Activated CD4-positive, alpha-beta T cell treated with anti-CD3 and anti-CD28 coated beads, Interleukin-2, amount 50 U/mL, for 24 hours (primary cell): ENCODE measurements at regions not wholly inside any gene's neighbourhood (a gene's known extent, or its start where the extent isn't known, plus 50 kb on each side); places are given as distances from the start of the nearest gene placed in this dataset.

Experiments used
- DNase-seq, 2 donors: peaks; one replicate each; pipeline ENCODE4 v3.0.0-alpha.2; 2020; ENCODE audit warnings: low read depth in 1 of 2, low spot score in 1 of 2

DNA sequence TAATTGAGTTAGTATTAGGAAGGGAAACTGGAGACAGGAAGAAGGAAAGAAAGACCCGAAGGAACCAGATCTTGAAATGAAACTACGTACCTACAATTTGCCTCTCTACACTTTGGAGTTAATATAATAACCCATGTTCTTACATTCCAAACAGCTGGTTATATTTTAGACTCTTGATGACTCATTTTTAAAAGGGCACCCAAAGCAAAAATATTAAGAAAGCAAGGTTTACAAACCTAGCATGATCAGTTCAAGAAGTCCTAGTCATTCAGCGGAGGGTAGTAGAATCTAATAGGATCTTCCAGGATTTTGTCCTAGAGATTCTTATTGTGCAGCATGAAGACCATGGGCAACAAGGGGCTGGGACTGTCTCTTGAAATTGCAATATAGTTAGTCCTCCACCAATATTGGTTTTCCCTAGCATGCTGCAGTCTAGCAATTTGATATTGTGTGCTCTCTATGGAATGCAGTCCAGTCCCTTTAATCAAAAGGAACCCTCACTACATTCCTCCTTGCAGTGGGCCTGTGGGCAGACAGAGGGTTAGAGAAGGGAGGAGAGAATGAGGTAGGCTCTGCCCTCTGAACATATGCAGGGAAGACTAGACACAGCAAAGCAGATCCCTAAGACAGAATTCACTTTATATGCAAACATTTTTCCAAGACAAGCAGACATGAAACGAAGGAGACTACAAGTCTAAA lies 230.3 kb downstream of the INHBA start:
- DNase-seq: no peak

DNA sequence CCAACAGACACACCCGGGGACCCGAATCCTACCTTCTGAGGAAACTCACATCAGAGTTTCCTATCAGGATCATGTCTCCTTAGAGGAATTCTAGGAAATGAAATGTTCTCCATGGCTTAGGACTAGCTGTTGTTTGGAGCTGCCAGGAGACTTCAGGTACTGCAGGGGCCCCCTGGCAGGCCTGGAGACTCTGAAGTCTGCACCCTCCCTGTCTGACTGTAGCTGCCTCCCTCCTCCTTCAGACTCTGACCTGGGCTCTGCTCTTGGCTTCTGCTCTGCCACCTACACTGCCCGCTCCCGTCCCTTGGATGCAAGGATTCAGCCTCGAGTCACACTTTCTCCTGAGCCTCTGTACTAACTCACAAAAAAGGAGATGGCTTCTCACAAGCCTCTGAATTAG lies 232.8 kb downstream of the INHBA start:
- no peak for DNase-seq

DNA sequence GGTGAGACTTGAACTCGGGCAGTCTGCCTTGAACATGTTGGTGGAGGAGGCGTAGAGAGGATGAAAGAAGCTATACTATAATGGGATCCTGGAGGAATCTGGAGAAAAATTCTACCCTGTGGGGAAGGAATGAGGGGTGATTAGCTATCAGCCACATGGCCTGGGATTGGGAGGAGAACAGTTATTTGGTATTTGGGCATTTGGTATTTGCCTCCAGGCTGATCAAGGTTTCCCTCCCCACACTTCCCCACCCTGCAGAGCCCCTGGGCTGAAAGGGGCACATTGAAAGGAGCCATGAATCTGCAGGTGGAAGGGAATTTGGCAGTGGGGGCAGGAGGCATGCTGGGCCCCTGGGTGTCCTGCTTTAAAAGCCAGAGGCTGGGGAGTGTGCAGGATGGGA lies 235.3 kb downstream of the INHBA start:
- DNase-seq: no peak

DNA sequence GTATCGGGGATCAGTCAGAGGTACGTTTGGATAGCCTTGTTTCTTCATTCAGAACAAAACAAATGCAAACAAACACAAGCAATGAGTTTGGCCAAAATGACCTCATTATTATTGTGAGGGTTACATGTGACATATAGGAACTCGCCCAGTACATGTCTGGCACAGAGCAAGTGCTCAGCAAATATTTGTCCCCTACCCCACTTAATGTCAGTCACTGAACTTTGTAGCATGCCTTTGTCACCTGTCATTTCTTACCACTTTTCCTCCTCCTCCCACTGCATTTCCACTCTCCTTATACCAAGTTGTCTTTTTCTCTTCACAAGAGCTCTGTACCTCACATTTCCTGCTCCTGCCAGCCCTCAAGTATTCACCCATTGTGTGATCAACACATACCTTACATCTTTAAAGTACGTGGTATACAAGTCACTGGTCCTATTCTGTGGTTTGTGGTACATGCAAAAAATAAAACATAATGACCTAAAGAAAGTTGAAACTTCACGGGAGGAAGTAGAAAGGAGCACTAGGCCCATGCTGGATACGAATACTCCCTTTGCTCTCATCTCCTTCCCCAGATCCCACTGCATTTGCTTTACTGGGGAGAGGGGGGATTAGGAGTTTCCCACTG lies 236.0 kb downstream of the INHBA start:
- DNase-seq: no peak

DNA sequence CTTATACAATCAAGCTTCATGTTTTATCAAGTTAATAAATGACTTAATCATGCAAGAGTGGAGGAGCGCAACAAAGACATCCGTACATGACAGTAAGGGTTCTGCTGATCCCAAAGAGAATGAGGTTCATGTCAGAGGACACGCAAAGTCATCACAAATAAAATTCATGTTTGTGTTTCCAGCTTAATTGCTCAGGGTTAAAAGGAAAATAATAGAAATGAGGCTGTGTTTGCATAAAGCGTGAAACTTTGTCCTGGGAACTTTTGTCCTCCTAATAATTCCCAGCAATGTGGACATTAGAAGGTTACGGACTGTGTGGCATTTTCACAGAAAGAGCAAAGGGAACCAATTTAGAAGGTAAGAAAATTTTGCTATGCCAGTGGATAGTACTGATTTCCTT lies 237.3 kb downstream of the INHBA start:
- DNase-seq: no peak

DNA sequence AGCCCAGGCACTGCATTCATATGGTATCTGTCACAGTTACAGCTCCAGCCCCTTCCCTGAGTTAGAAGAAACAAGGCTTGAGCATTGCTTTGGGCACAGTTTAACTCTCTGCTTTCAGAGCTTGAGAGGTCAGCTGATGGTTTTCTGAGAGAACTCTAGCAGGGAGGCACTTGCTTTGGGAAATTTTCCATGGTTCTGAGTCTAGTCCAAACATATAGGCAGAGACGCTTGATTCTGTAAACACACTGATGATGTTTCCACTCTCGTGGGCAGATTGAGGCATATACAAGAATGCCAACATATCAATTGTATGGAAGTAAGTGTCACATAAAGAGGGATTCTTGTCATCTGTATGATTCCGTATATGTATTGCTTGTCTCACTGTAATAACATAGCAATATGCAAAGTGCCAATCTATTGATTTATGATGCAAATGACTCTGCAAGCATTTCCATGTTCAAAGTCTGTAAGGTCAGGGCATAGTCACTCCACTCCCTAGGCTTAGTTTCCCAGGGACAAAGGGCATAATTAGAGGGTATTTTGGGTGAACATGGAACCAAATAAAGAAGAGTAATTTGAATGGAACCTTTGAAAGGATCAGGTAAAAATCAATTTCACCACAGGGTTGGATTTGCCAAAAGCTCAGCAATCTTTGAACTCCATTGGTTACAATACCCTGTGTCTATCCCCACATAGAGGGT lies 239.0 kb downstream of the INHBA start:
- DNase-seq: no peak

DNA sequence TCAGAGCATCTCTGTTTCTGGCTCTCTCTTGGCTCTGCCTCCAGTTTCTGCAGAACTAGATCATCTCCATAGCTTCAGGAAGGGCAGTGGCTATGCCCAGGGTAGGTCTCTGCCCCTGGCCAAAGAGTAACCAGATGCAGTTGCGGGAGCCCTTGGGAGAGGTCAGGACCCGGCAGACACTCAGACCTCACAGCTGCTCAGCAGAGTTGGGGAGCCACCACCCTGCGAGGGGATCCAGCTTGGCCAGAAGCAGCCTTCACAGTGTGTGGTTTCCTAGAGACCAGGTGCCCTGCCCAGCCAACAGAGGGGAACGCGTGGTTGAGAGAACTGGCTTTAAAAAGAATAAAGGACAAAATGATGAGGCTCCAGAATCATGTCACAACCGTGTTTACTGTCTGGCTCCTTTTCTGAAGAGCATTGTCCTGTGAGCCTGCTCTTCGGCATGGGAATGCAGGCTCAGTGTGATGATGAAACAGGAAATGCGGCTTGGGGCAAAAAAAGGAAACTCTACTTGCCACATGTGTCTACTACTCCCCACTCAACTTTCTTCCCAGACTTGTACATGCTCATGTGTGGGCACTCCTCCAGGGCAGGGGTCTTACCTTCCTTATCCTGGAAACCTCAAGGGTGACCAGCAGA lies 243.1 kb downstream of the INHBA start:
- no peak for DNase-seq

DNA sequence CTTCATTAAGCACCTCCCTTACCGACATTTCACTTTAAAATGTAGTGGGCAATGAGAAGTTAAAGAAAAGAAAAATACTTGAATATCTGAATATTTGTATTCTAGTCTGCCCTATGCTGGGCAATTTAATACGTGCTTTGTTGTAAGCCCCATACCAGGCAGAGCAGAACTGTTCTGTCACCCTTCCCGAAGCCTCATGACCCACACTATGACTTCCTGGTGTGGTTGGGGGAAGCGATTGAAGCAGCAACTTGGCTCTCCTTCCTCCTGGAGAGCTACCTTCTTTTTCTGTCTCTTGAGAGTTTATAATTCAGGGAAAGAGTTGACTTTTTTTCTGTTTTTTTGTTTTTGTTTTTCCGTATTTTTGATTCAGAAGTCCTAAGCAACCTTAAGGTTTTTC lies 243.7 kb downstream of the INHBA start:
- no peak for DNase-seq

DNA sequence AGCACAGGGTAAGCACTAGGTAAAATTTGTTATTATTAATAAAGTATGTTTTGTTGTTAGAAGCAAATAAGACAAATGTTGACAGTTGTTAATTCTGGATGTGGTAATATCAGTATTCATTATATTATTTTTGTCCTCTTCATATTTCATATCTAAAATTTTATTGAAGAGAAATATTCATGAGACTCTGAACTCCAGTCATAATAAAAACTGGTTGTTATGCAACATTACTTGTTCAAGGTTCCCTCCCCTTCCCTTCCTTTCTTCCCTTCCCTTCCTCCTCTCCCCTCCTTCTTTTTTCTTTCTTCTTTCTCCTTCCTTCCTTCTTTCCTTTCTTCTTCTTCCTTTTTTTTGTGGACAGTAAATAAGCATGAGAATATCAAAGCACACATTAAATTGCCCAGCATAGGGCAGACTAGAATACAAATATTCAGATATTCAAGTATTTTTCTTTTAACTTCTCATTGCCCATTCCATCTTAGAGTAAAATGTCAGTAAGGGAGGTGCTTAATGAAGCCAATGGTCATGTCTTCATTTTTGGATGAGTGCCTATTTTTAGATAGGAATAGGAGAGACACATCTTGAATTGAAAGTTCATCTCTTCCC lies 245.0 kb downstream of the INHBA start:
- DNase-seq: no peak

DNA sequence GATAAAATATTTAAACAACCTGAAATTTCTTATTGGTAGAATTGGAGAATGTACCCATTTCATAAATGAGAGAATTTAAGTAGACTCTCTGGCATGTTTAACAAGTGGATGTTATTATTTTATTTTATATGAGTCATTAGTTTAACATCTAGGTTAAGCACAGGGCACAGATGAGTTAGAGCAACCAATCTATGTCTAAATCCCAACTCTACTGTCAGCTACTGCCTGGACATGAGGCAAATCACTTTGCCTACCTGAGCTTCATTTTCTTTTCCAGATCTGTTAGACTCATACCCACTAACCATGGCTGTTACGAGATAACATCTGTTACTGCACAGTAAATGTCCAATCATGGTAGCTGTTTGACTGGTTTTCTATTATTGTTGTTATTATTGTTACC lies 251.1 kb downstream of the INHBA start:
- no peak for DNase-seq

DNA sequence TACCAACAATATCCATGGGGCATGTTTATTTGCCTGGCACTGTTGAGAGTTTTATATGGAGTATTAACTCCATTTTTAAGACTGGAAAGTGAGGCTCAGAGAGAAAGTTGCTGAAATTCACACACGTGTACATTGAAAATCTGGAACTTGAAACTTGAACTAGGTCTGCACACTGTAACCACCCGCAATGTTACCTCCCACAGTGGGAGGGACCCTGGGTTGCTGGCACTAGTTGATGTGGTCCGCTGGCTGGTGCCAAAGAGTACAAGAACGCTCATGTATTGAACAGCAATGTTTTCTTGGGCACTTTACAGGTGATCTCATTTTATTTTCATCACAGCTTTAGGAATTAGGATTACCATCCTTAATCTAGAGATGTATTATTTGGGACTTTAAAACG lies 253.2 kb downstream of the INHBA start:
- DNase-seq: no peak

DNA sequence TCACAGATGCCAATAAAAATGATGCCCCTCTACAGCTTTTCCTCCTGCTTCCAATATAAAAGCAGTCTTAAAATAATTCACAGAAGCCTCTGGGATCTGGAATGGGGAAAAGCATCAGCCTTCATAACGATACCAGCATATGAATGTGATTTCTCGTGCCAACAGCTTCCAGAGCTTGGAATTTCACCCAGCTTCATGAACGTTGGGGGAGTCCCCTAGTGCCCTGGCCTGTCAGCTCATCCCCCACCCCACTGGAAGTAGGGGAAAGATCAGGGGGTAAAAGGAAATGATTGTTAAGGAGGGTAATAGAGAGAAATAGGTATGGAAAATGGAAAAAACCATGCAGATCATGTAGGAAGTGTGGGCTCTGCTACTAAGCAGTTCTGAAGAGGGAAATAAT lies 253.6 kb downstream of the INHBA start:
- no peak for DNase-seq

DNA sequence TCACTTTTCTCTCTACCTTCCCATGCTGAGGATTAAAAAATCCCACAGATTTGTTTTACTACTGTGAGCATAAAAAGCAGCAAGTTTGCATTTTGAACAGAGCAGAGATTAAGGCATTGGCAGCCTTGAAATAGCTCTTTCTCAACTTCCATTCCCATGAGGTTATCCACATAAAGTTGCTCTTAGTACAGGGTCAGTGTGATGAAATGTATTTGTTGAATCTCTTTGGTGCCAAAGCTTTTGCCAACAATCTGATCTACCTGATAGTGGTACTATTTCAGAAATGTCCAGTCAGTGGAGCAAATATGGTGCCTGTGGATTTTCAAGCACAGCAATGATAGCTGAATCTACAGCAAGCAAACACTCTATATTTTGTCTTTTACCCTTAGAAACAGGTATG lies 254.8 kb downstream of the INHBA start:
- DNase-seq: no peak

DNA sequence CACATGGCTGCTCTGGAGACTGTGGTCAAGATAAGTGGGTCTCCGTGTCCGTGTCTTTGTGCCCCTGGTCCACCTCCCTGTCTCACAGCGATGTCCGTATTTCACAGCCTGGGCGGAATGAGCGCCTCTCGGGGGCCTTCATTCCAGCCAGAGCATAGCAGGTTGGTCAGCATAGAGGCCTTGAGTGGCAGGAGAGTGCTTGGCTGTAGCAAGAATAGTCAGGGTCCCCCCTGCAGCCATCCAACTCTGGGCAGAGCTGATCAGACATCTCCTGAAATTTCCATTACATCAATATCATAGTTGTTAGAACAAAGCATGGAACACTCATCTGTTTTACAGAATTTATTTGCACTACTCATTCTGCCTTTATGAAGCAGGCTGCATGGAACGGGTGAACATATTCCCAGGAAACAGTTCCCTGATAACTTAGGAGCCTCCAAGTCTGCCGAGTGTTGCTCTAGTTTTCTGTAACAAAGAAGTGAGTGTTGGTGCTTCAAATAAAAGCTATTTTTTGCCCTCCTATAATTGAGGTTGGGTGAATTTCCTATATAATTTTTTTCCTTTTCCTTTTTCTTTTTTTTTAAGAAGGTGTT lies 255.3 kb downstream of the INHBA start:
- DNase-seq: no peak

DNA sequence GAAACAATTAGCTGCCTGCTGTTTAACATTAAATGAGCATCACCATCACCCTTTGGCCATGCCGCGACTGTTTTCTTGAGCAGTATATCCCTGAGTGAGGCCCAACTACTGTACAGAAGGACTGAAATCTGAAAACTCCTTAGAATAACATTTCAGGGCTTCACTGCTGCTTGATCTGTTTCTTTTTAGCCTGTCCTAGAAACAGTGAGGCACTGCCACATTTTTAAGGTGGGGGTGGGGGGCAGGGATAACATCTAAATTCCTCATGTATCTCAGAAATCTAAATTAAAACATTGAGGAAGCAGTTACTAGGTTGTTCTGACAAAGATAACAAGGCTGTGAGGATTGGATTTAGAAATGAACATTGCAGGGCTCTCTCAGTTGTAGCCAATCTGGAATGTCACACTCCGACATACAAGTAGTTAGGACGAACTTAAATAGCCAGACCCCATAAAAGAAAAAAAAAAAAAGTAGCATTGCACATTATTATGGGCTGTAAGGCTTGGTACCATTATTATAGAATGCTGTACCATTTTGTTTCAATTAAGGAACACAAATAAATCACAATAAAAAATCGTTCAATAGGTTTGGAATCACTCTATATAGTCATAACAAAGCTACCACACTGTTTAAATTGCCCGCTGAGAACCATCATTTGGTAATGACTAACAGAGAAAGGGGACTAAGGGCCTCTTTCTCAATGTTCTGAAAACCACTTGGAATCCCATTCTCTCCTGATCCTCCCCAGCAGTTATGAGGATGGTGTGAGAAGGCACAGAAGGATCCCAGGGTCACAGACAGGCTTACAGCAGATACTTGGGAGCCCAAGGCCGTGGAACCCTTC lies 256.1 kb downstream of the INHBA start:
- DNase-seq: no peak

DNA sequence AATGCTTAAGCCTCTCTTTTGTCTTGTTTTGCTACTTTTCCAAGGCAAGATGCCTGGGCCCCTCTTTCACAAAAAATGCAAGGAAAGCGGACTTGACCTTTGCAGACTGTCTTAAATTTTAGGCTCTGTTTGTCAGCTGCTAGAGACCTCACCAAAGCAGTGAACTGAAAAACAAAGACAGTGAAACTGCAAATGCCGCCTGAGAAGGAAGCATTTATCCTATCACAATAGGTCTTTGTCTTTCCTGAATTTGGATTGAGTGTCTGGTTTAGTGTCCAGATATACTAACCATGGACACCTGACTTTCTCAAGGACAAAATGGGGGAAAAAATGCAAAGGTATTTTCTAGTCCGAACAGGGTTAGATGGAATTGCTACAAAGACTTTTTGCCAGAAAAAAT lies 256.9 kb downstream of the INHBA start:
- DNase-seq: no peak

DNA sequence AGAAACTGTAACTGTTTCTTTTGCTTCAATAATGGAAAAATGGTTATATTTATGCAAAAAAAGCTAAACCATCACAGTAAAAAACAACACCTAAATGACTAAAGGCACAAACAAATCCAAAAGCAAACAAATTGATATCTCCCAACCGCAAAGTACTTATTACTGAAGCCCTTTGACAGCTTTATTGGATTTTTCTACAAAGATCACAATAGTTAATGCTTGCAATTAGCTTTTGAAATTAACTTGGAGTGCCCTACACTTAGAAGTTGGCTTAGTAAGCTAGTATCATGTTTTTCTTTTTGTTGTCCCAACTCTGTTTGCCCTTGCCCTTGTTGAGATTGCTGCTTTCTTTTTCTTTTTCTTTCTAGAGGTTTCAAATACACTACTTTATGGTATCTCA lies 257.5 kb downstream of the INHBA start:
- DNase-seq: no peak

DNA sequence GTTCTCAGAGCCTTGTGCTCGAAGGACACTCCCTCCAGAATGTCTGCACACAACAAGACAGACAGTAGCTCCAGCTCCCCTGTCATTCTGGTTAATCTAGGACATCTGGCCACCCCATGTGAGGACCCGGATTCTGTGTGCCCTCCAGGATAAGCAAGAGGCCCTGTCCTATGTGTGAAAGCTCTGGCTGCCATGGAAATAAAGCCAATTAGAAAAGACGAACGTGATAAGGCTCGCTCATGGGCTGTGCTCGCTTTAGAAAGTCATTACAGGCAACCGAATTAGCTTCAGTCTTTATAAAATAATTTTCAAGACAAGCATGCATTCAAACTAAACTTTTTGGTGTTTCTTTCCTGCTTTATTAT lies 263.4 kb downstream of the INHBA start:
- no peak for DNase-seq

DNA sequence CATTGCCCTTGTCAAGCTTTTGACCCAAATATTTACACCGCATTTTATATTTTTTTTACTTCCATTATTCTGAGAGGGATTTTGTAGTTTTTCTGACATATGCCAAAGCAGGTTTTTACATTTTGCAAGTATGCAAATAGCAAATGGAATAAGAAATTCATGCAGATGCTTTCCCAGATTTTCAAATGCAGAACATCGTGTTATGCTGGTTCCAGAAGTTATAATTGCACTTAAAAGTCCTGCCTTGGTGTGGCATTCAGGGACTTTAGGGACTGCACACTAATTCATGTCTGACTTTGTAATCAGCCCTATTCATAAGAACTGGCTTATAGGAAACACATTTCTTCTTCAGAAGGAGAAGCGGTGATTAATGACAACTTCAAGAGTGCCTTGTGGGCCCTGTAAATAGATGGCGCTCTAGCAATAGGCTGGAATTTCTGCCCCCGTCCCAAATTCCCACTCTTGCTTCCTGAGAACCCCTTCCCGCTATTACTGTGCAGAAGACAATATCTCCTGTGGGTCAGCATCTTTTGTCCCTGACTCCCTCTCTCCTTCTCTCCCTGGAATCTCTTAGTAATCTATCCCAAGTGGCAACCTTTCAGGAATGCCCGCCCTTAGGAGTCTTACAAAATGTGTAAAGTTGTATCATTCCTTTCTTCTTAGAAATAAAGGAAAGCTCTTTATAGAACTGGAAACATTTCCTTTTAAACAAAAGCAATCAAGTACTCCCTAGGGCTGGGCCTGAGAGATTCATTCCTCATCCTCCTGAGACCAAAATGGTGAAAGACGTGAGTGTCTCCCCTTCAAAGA lies 264.0 kb downstream of the INHBA start:
- no peak for DNase-seq
